GM12892 (cell line): ENCODE measurements at regions not wholly inside any gene's neighbourhood (a gene's known extent, or its start where the extent isn't known, plus 50 kb on each side); places are given as distances from the start of the nearest gene placed in this dataset.
"Not testable (repeated sequence)": the region's sequence is repeated elsewhere in the genome, so short reads cannot be mapped to it uniquely, and the experiment has no call there.

Experiments
- DNase-seq: peaks from one replicate; pipeline ENCODE4 v3.0.0; 2011; ENCODE audit not compliant: insufficient read length
- FAIRE-seq: peaks from 2 replicates; lab custom pipeline; 2011; peaks lifted over from hg19 to GRCh38; lab: Jason Lieb, UNC
- POLR2A ChIP-seq: IDR thresholded peaks from 2 replicates; pipeline ENCODE4 v1.6.1; 2011; ENCODE audit warnings: low read depth, low read length, control low read depth
- POLR2AphosphoS5 ChIP-seq: IDR thresholded peaks from 2 replicates; pipeline ENCODE4 v1.6.1; 2011; ENCODE audit warnings: low read depth, low read length, control low read depth
- TAF1 ChIP-seq: IDR thresholded peaks from 2 replicates; pipeline ENCODE4 v1.6.1; 2011; ENCODE audit warnings: low read depth, mild to moderate bottlenecking, control low read depth, low read length, borderline replicate concordance

GRCh38 chr21:39003982-39004633 is 179.1 kb downstream of the PSMG1 start:
- TF ChIP-seq POLR2A = no peak
- no peak for TF ChIP-seq TAF1
- no peak for TF ChIP-seq POLR2AphosphoS5
- DNase-seq (no peak), FAIRE-seq (no peak)

- FAIRE-seq = no peak
- no peak for TF ChIP-seq POLR2A
- TF ChIP-seq POLR2AphosphoS5 = no peak
- TF ChIP-seq TAF1 = no peak
- DNase-seq = no peak
Measured at GRCh38 chr21:39001341-39001740, 181.9 kb downstream of the PSMG1 start.

GRCh38 chr21:39000496-39000895 is 182.8 kb downstream of the PSMG1 start:
- DNase-seq (no peak), FAIRE-seq (no peak)
- no peak for TF ChIP-seq POLR2A
- TF ChIP-seq TAF1 = no peak
- no peak for TF ChIP-seq POLR2AphosphoS5

GRCh38 chr21:38999161-38999560 is 184.1 kb downstream of the PSMG1 start:
- DNase-seq (no peak), FAIRE-seq (no peak)
- TF ChIP-seq POLR2AphosphoS5 = no peak
- no peak for TF ChIP-seq TAF1
- TF ChIP-seq POLR2A = no peak

- FAIRE-seq, DNase-seq: not testable (repeated sequence)
Measured at GRCh38 chr21:38998281-38998680, 185.0 kb downstream of the PSMG1 start.

- not testable (repeated sequence) for FAIRE-seq, DNase-seq
Measured at GRCh38 chr21:38997843-38998175, 185.4 kb downstream of the PSMG1 start.

GRCh38 chr21:38997051-38997842 is 186.0 kb downstream of the PSMG1 start:
- TF ChIP-seq POLR2AphosphoS5 (no peak), POLR2A (no peak), TAF1 (no peak)
- DNase-seq (no peak), FAIRE-seq (no peak)

- no peak for FAIRE-seq
- TF ChIP-seq POLR2A (no peak), TAF1 (no peak), POLR2AphosphoS5 (no peak)
- no peak for DNase-seq
Measured at GRCh38 chr21:38996355-38996754, 186.9 kb downstream of the PSMG1 start.

- TF ChIP-seq TAF1 (no peak), POLR2AphosphoS5 (no peak), POLR2A (no peak)
- no peak for FAIRE-seq
- DNase-seq = no peak
Measured at GRCh38 chr21:38995731-38996130, 187.5 kb downstream of the PSMG1 start.

GRCh38 chr21:38995071-38995669 is 188.1 kb downstream of the PSMG1 start:
- DNase-seq (no peak), FAIRE-seq (no peak)
- TF ChIP-seq POLR2A = no peak
- TF ChIP-seq POLR2AphosphoS5 = no peak
- TF ChIP-seq TAF1 = no peak

GRCh38 chr21:38994042-38994441 is 188.3 kb downstream of the ETS2 start:
- FAIRE-seq (no peak), DNase-seq (no peak)
- no peak for TF ChIP-seq POLR2A
- TF ChIP-seq TAF1 = no peak
- no peak for TF ChIP-seq POLR2AphosphoS5

- no peak for TF ChIP-seq TAF1
- no peak for TF ChIP-seq POLR2A
- no peak for TF ChIP-seq POLR2AphosphoS5
- no peak for DNase-seq
- FAIRE-seq = no peak
Measured at GRCh38 chr21:38993561-38993960, 187.8 kb downstream of the ETS2 start.
